GM08714 (cell line): ENCODE measurements at regions not wholly inside any gene's neighbourhood (a gene's known extent, or its start where the extent isn't known, plus 50 kb on each side); places are given as distances from the start of the nearest gene placed in this dataset.

Source experiments
- H3K4me3 ChIP-seq: fragments of 200-500 bp; sonication (Bioruptor generic); 2 replicates; pipeline ENCODE4 v1.5.1; 2014; ENCODE audit warnings: mild to moderate bottlenecking, low read length, inconsistent platforms
- ZNF274 ChIP-seq: IDR thresholded peaks from 2 replicates; pipeline ENCODE4 v1.6.1; 2012; ENCODE audit warnings: mild to moderate bottlenecking, low read depth, low read length

GRCh38 chr13:74084375-74084935 is 49.7 kb downstream of the KLF12 start:
- no peak for TF ChIP-seq ZNF274
- H3K4me3 ChIP-seq: no peak overlapping the region

GRCh38 chr13:74082741-74083160 is 51.5 kb downstream of the KLF12 start:
- no peak overlapping the region for H3K4me3 ChIP-seq
- no peak for TF ChIP-seq ZNF274

- no peak for TF ChIP-seq ZNF274
- H3K4me3 ChIP-seq: no peak overlapping the region
These were observed 53.4 kb downstream of the KLF12 start for GRCh38 chr13:74080762-74081161.

GRCh38 chr13:74077792-74078191 is 56.4 kb downstream of the KLF12 start:
- no peak overlapping the region for H3K4me3 ChIP-seq
- no peak for TF ChIP-seq ZNF274

- TF ChIP-seq ZNF274: no peak
- H3K4me3 ChIP-seq: no peak overlapping the region
These were observed 56.8 kb downstream of the KLF12 start for GRCh38 chr13:74077375-74077774.

GRCh38 chr13:74074723-74075122 is 59.5 kb downstream of the KLF12 start:
- H3K4me3 ChIP-seq: no peak overlapping the region
- TF ChIP-seq ZNF274: no peak

GRCh38 chr13:74073274-74073673 is 60.9 kb downstream of the KLF12 start:
- H3K4me3 ChIP-seq: no peak overlapping the region
- TF ChIP-seq ZNF274: no peak

GRCh38 chr13:74070513-74070912 is 63.7 kb downstream of the KLF12 start:
- TF ChIP-seq ZNF274: no peak
- H3K4me3 ChIP-seq: peak overlapping the region; percentile 43; the same call in 1 of the 2 replicates

GRCh38 chr13:74070065-74070464 is 64.1 kb downstream of the KLF12 start:
- peak overlapping the region; percentile 43; the same call in 1 of the 2 replicates for H3K4me3 ChIP-seq
- no peak for TF ChIP-seq ZNF274

GRCh38 chr13:74068471-74068870 is 65.7 kb downstream of the KLF12 start:
- H3K4me3 ChIP-seq: no peak overlapping the region
- TF ChIP-seq ZNF274: no peak

- TF ChIP-seq ZNF274: no peak
- H3K4me3 ChIP-seq: no peak overlapping the region
These were observed 66.4 kb downstream of the KLF12 start for GRCh38 chr13:74067818-74068217.

- TF ChIP-seq ZNF274: no peak
- no peak overlapping the region for H3K4me3 ChIP-seq
These were observed 67.3 kb downstream of the KLF12 start for GRCh38 chr13:74066937-74067336.

GRCh38 chr13:74064805-74065312 is 69.3 kb downstream of the KLF12 start:
- no peak for TF ChIP-seq ZNF274
- no peak overlapping the region for H3K4me3 ChIP-seq

- no peak for TF ChIP-seq ZNF274
- no peak overlapping the region for H3K4me3 ChIP-seq
These were observed 70.6 kb downstream of the KLF12 start for GRCh38 chr13:74063533-74064100.

GRCh38 chr13:74062933-74063332 is 71.3 kb downstream of the KLF12 start:
- H3K4me3 ChIP-seq: peak overlapping the region; percentile 62

More at GRCh38 chr13:74062933-74063332, 71.3 kb downstream of the KLF12 start:
- no peak for TF ChIP-seq ZNF274
